ENCODE measurements at regions not wholly inside any gene's neighbourhood (a gene's known extent, or its start where the extent isn't known, plus 50 kb on each side); places are given as distances from the start of the nearest gene placed in this dataset.

DNA sequence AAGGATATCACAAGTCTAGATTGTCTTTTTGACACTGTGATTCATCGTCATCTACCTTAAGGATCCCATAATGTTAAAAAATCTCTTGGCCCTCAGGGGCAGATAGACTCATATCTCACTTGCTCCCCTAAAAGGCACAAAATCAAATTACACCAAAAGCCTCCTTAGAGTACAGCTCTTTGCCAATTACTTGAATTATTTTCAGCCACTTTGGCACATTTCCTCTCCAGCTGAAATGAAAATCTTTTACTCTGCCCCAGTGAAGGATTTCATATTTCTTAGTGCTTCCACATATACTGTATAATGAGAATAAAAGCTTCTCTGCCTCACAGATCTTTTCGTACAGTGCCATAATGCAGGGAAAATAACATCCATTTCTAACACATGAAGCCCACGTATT is 190.7 kb upstream of the GBE1 start:
- TF ChIP-seq GATA2 (IDR thresholded peaks at IDR 0.05; ENCODE audit: low read depth, low read length) = no peak
- TF ChIP-seq GATA3 (IDR thresholded peaks at IDR 0.05; ENCODE audit: low read depth, low read length) = no peak
